HCT116 (cell line): ENCODE measurements at regions not wholly inside any gene's neighbourhood (a gene's known extent, or its start where the extent isn't known, plus 50 kb on each side); places are given as distances from the start of the nearest gene placed in this dataset.

ENCODE experiments used
- ATAC-seq: fragments of 200-7000 bp; cut with Tn5 transposase; 2 replicates; pipeline ENCODE4 v1.9.1; 2020; ENCODE audit warnings: mild to moderate bottlenecking, moderate library complexity
- BruUV-seq: library from RNA; stranded (reverse); fragments of 400-500 nt; replicated peaks from 2 replicates; lab custom pipeline; 2021; lab: Mats Ljungman, UMichigan
- CTCF ChIA-PET: fragments of 300-600 bp; sonication (Branson Sonifier 250); formaldehyde crosslinking; loops from one replicate; lab custom pipeline; 2021; ENCODE audit warnings: antibody characterized with exemption; lab: Charles Lee
- POLR2A ChIA-PET: fragments of 300-600, 350-600 bp; sonication (Branson Sonifier 250); formaldehyde crosslinking; loops from one replicate; lab custom pipeline; 2021; ENCODE audit warnings: antibody characterized with exemption; lab: Charles Lee
- RAD21 ChIA-PET, 2 experiments: fragments of 300-600 bp; sonication (Branson Sonifier 250); formaldehyde crosslinking; loops; one replicate each; lab custom pipeline; 2023; ENCODE audit warnings: low total read pairs in 2 of 2; ENCODE audit not compliant: uncharacterized antibody in 2 of 2, unreplicated experiment in 2 of 2, low non-redundant PET in 1 of 2; lab: Charles Lee
- DNase-seq: peaks from one replicate; pipeline ENCODE4 v3.0.0-alpha.2; 2010; ENCODE audit warnings: low read depth, low spot score
- H2AFZ ChIP-seq: fragments of 200-600 bp; shearing (Covaris generic), sonication (generic); 2 replicates; pipeline ENCODE4 v1.6.1; 2017; ENCODE audit warnings: low read depth, mixed run types, mixed read lengths, antibody characterized with exemption, low read length; ENCODE audit not compliant: poor library complexity, severe bottlenecking
- H3K27ac ChIP-seq: 2 replicates; pipeline ENCODE4 v1.5.1; 2012; ENCODE audit warnings: low read depth, low read length
- H3K27me3 ChIP-seq: fragments of 200-600 bp; sonication (generic); 2 replicates; pipeline ENCODE4 v1.6.1; 2016; ENCODE audit warnings: mixed run types, low read length, mixed read lengths; ENCODE audit not compliant: insufficient read depth
- H3K36me3 ChIP-seq, 2 experiments: fragments of 200-500 bp in 1 of 2; fragments of 200-600 bp in 1 of 2; sonication (Bioruptor generic) in 1 of 2; sonication (generic) in 1 of 2; 2 replicates each; pipeline versions ENCODE4 v1.5.1 to v1.6.1; 2014 to 2016; ENCODE audit warnings: low read length in 2 of 2, inconsistent platforms in 1 of 2, mixed read lengths in 1 of 2, mixed run types in 1 of 2; ENCODE audit not compliant: insufficient read depth in 2 of 2, control insufficient read depth in 1 of 2
- H3K4me1 ChIP-seq, 2 experiments: fragments of 200-600 bp in 1 of 2; sonication (generic) in 1 of 2; 2 replicates each; pipeline versions ENCODE4 v1.5.1 to v1.6.1; 2012 to 2017; ENCODE audit warnings: low read length in 2 of 2, inconsistent platforms in 1 of 2, mild to moderate bottlenecking in 1 of 2, mixed read lengths in 1 of 2, mixed run types in 1 of 2, moderate library complexity in 1 of 2; ENCODE audit not compliant: insufficient read depth in 2 of 2, control insufficient read depth in 1 of 2
- H3K4me2 ChIP-seq: fragments of 200-600 bp; sonication (generic); 2 replicates; pipeline ENCODE4 v1.6.1; 2017; ENCODE audit warnings: mixed run types, low read length, mixed read lengths
- H3K4me3 ChIP-seq, 2 experiments: fragments of 200-600 bp in 1 of 2; sonication (generic) in 1 of 2; replicated peaks in 1 of 2; 2 replicates each; pipeline ENCODE4 v1.5.1; 2011 to 2016; ENCODE audit warnings: low read length in 2 of 2, control low read depth in 1 of 2, low read depth in 1 of 2, mild to moderate bottlenecking in 1 of 2, mixed read lengths in 1 of 2, mixed run types in 1 of 2
- H3K79me2 ChIP-seq: fragments of 200-600 bp; sonication (generic); 2 replicates; pipeline ENCODE4 v1.6.1; 2017; ENCODE audit warnings: mild to moderate bottlenecking, mixed run types, low read length, moderate library complexity, mixed read lengths; ENCODE audit not compliant: insufficient read depth
- H3K9ac ChIP-seq: fragments of 200-600 bp; sonication (generic); 2 replicates; pipeline ENCODE4 v1.6.1; 2016; ENCODE audit warnings: low read length, mixed read lengths
- H3K9me2 ChIP-seq: fragments of 200-600 bp; sonication (generic), shearing (Covaris generic); 2 replicates; pipeline ENCODE4 v1.6.1; 2017; ENCODE audit warnings: mixed run types, mild to moderate bottlenecking, moderate library complexity; ENCODE audit not compliant: insufficient read depth
- H3K9me3 ChIP-seq, 2 experiments: fragments of 200-500 bp in 1 of 2; fragments of 200-600 bp in 1 of 2; sonication (Bioruptor generic) in 1 of 2; sonication (generic) in 1 of 2; 2 replicates each; pipeline ENCODE4 v1.6.1; 2014 to 2017; ENCODE audit warnings: low read length in 2 of 2, mixed read lengths in 2 of 2, inconsistent platforms in 1 of 2, low read depth in 1 of 2, mild to moderate bottlenecking in 1 of 2, mixed run types in 1 of 2, moderate library complexity in 1 of 2; ENCODE audit not compliant: control insufficient read depth in 1 of 2, insufficient read depth in 1 of 2
- H4K20me1 ChIP-seq: fragments of 200-600 bp; sonication (generic), shearing (Covaris generic); 2 replicates; pipeline ENCODE4 v1.6.1; 2017; ENCODE audit warnings: mixed run types, mild to moderate bottlenecking, moderate library complexity; ENCODE audit not compliant: insufficient read depth
- CTCF ChIP-seq, 3 experiments: fragments of 200-600 bp in 1 of 3; sonication (generic) in 1 of 3; IDR thresholded peaks in 2 of 3; conservative IDR thresholded peaks in 1 of 3; 2 replicates each; pipeline ENCODE4 v1.5.1; 2012 to 2017; ENCODE audit warnings: low read depth in 2 of 3, low read length in 2 of 3, antibody characterized with exemption in 1 of 3, borderline replicate concordance in 1 of 3, control low read depth in 1 of 3, mild to moderate bottlenecking in 1 of 3, mixed read lengths in 1 of 3, mixed run types in 1 of 3, moderate library complexity in 1 of 3; ENCODE audit not compliant: insufficient read depth in 1 of 3
- EGR1 ChIP-seq: IDR thresholded peaks from 2 replicates; pipeline ENCODE4 v1.6.1; 2012; ENCODE audit warnings: low read depth
- REST ChIP-seq: IDR thresholded peaks from 2 replicates; pipeline ENCODE4 v1.6.1; 2012; ENCODE audit warnings: low read depth
- SP1 ChIP-seq: IDR thresholded peaks from 2 replicates; pipeline ENCODE4 v1.6.1; 2012; ENCODE audit warnings: low read depth
- ZFX ChIP-seq: fragments of 450-650 bp; IDR thresholded peaks from 2 replicates; pipeline ENCODE4 v1.6.1; 2017
- intact Hi-C: fragments of 100-400 bp; cut with micrococcal nuclease; formaldehyde crosslinking; loops from 2 replicates; pipeline ENCODE4 v1.10.0; 2022

- DNase-seq: no peak
- no peaks in the 10 kb centered on the region for H3K9me2 ChIP-seq
- no TSS peak for BruUV-seq
- ChIA-PET POLR2A (no interaction called here), CTCF (no interaction called here), RAD21 (no interaction called here)
- ATAC-seq: no peak
- no peak overlapping the region for H2AFZ ChIP-seq
- intact Hi-C loops: no loop called here
- H3K27ac ChIP-seq: no peak overlapping the region
- H3K4me2 ChIP-seq: no peak overlapping the region
- TF ChIP-seq REST (no peak), SP1 (no peak), ZFX (no peak), CTCF (IDR thresholded peaks at IDR 0.05 in 2 of 3, conservative IDR thresholded peaks at IDR 0.05 in 1 of 3; ENCODE audit: borderline replicate concordance in 1 of 3, insufficient read depth in 1 of 3, low read depth in 2 of 3, low read length in 2 of 3) (no peak), EGR1 (no peak)
- H3K4me3 ChIP-seq: no peak overlapping the region
- H3K4me1 ChIP-seq: no peaks in the 10 kb centered on the region
- no peaks in the 10 kb centered on the region for H3K36me3 ChIP-seq
- H3K9me3 ChIP-seq: no peaks in the 10 kb centered on the region
- H3K9ac ChIP-seq: no peak overlapping the region
- no peaks in the 10 kb centered on the region for H4K20me1 ChIP-seq
- no peaks in the 10 kb centered on the region for H3K79me2 ChIP-seq
- H3K27me3 ChIP-seq: no peaks in the 10 kb centered on the region
These were observed 225.4 kb downstream of the KLHL28 start for GRCh38 chr14:44736326-44736725.
